ENCODE measurements at regions not wholly inside any gene's neighbourhood (a gene's known extent, or its start where the extent isn't known, plus 50 kb on each side); places are given as distances from the start of the nearest gene placed in this dataset.

- TF ChIP-seq RAD21 (IDR thresholded peaks at IDR 0.05; ENCODE audit: low read depth) (no peak), FOXM1 (IDR thresholded peaks at IDR 0.05; ENCODE audit: borderline replicate concordance, low read depth) (no peak), EGR1 (IDR thresholded peaks at IDR 0.05) (no peak), NFIC (IDR thresholded peaks at IDR 0.05) (no peak), YY1 (IDR thresholded peaks at IDR 0.05; ENCODE audit: low read depth) (no peak), TCF12 (IDR thresholded peaks at IDR 0.05; ENCODE audit: low read depth) (no peak), ZBTB7A (IDR thresholded peaks at IDR 0.05; ENCODE audit: low read depth) (no peak)
- TF ChIP-seq, protein P1, sequence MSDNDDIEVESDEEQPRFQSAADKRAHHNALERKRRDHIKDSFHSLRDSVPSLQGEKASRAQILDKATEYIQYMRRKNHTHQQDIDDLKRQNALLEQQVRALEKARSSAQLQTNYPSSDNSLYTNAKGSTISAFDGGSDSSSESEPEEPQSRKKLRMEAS (IDR thresholded peaks at IDR 0.05) = no peak
Observed at GRCh38 chr9:75540185-75540584, 350.3 kb upstream of the PCSK5 start.

- TF ChIP-seq TCF12 (IDR thresholded peaks at IDR 0.05; ENCODE audit: low read depth) (no peak), NFIC (IDR thresholded peaks at IDR 0.05) (no peak), FOXM1 (IDR thresholded peaks at IDR 0.05; ENCODE audit: borderline replicate concordance, low read depth) (no peak), EP300 (IDR thresholded peaks at IDR 0.05; ENCODE audit: borderline replicate concordance) (no peak), CEBPB (IDR thresholded peaks at IDR 0.05) (no peak), TEAD4 (IDR thresholded peaks at IDR 0.05) (no peak), TAF1 (IDR thresholded peaks at IDR 0.05; ENCODE audit: low read depth) (no peak), ZBTB7A (IDR thresholded peaks at IDR 0.05; ENCODE audit: low read depth) (no peak), RAD21 (IDR thresholded peaks at IDR 0.05; ENCODE audit: low read depth) (no peak), USF1 (IDR thresholded peaks at IDR 0.05) (no peak), CREB1 (IDR thresholded peaks at IDR 0.05; ENCODE audit: low read depth) (no peak), EGR1 (IDR thresholded peaks at IDR 0.05) (no peak), YY1 (IDR thresholded peaks at IDR 0.05; ENCODE audit: low read depth) (no peak)
- TF ChIP-seq, protein P2, sequence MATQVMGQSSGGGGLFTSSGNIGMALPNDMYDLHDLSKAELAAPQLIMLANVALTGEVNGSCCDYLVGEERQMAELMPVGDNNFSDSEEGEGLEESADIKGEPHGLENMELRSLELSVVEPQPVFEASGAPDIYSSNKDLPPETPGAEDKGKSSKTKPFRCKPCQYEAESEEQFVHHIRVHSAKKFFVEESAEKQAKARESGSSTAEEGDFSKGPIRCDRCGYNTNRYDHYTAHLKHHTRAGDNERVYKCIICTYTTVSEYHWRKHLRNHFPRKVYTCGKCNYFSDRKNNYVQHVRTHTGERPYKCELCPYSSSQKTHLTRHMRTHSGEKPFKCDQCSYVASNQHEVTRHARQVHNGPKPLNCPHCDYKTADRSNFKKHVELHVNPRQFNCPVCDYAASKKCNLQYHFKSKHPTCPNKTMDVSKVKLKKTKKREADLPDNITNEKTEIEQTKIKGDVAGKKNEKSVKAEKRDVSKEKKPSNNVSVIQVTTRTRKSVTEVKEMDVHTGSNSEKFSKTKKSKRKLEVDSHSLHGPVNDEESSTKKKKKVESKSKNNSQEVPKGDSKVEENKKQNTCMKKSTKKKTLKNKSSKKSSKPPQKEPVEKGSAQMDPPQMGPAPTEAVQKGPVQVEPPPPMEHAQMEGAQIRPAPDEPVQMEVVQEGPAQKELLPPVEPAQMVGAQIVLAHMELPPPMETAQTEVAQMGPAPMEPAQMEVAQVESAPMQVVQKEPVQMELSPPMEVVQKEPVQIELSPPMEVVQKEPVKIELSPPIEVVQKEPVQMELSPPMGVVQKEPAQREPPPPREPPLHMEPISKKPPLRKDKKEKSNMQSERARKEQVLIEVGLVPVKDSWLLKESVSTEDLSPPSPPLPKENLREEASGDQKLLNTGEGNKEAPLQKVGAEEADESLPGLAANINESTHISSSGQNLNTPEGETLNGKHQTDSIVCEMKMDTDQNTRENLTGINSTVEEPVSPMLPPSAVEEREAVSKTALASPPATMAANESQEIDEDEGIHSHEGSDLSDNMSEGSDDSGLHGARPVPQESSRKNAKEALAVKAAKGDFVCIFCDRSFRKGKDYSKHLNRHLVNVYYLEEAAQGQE (IDR thresholded peaks at IDR 0.05; ENCODE audit: low read depth) = no peak
- TF ChIP-seq, protein P1 (IDR thresholded peaks at IDR 0.05) = no peak
Observed at GRCh38 chr9:75541734-75542133, 348.7 kb upstream of the PCSK5 start.

GRCh38 chr9:75544815-75545214 is 345.7 kb upstream of the PCSK5 start:
- TF ChIP-seq RAD21 (IDR thresholded peaks at IDR 0.05; ENCODE audit: low read depth) (no peak), TAF1 (IDR thresholded peaks at IDR 0.05; ENCODE audit: low read depth) (no peak), EP300 (IDR thresholded peaks at IDR 0.05; ENCODE audit: borderline replicate concordance) (no peak), USF1 (IDR thresholded peaks at IDR 0.05) (no peak), TEAD4 (IDR thresholded peaks at IDR 0.05) (no peak), NFIC (IDR thresholded peaks at IDR 0.05) (no peak), CREB1 (IDR thresholded peaks at IDR 0.05; ENCODE audit: low read depth) (no peak), TCF12 (IDR thresholded peaks at IDR 0.05; ENCODE audit: low read depth) (no peak), ZBTB7A (IDR thresholded peaks at IDR 0.05; ENCODE audit: low read depth) (no peak)
- TF ChIP-seq, protein P2 (IDR thresholded peaks at IDR 0.05; ENCODE audit: low read depth) = no peak

DNA sequence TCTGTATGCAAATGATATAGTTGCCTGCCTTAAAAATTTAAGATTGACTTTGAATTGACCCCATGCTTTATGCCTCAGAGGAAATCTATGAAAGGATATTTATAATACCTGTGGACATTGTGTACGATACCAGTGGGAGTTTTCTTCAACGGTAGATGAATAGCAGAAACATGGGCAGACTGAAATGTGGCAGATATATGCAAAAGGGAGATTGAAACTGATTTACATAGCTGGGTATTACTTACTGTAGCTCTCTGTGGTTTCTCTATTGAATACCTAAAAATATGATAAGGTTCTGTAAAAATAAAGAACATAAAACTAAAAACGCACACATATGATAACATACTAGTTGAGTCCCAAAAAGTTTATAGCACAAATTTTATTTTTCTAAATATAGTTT is 345.2 kb upstream of the PCSK5 start:
- TF ChIP-seq TCF12 (IDR thresholded peaks at IDR 0.05; ENCODE audit: low read depth) (no peak), RAD21 (IDR thresholded peaks at IDR 0.05; ENCODE audit: low read depth) (no peak), EP300 (IDR thresholded peaks at IDR 0.05; ENCODE audit: borderline replicate concordance) (no peak), USF1 (IDR thresholded peaks at IDR 0.05) (no peak), TEAD4 (IDR thresholded peaks at IDR 0.05) (no peak), CEBPB (IDR thresholded peaks at IDR 0.05) (no peak), CREB1 (IDR thresholded peaks at IDR 0.05; ENCODE audit: low read depth) (no peak), EGR1 (IDR thresholded peaks at IDR 0.05) (no peak), ZBTB7A (IDR thresholded peaks at IDR 0.05; ENCODE audit: low read depth) (no peak), NFIC (IDR thresholded peaks at IDR 0.05) (no peak), TAF1 (IDR thresholded peaks at IDR 0.05; ENCODE audit: low read depth) (no peak), FOXM1 (IDR thresholded peaks at IDR 0.05; ENCODE audit: borderline replicate concordance, low read depth) (no peak)
- TF ChIP-seq, protein P2 (IDR thresholded peaks at IDR 0.05; ENCODE audit: low read depth) = no peak
- TF ChIP-seq, protein P1 (IDR thresholded peaks at IDR 0.05) = no peak

All from Ishikawa (cell line).